RKO (cell line): ENCODE measurements at regions not wholly inside any gene's neighbourhood (a gene's known extent, or its start where the extent isn't known, plus 50 kb on each side); places are given as distances from the start of the nearest gene placed in this dataset.

Source experiments
- DNase-seq: peaks from one replicate; pipeline ENCODE4 v3.0.0-alpha.2; 2016; ENCODE audit warnings: low spot score

DNA sequence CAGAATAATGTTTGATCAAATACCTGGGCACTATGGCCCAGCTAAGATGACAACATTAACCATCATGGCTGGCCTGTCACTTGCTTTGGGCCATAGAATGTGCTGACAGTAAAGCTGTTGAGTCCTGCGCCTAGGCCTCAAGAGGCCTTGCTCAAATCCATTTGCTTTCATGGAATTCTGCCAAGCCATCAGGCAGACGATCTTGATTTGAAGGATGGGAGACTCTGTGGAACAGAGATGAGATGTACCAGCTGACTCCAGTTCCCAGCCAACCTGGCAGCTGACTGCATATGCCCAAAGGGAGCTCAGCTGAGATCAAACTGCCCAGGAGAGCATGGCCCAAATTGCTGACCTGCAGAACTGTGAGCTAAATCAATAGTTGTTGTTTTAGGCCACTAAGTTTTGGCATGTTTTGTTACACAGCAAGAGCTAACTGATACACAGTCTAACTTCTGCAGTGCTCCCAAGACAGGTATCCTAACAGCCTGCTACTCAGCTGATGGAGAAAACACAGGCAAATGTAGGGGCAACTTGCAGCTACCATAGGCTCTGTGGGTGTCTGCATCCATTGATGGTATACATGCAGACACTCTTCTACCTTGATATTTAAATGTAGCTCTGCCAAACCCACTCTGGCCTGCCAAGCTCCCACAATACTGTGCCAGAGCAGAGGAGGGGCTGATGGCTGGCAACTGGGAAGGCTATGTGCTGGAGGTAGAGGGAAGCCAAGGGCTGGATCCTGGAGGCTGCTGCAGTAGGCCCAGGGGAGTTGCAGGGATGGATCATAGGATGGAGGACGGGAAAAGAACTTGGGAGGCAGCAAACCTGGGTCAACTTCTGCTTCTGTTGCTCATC is 55.2 kb upstream of the RNF24 start:
- no peak for DNase-seq

DNA sequence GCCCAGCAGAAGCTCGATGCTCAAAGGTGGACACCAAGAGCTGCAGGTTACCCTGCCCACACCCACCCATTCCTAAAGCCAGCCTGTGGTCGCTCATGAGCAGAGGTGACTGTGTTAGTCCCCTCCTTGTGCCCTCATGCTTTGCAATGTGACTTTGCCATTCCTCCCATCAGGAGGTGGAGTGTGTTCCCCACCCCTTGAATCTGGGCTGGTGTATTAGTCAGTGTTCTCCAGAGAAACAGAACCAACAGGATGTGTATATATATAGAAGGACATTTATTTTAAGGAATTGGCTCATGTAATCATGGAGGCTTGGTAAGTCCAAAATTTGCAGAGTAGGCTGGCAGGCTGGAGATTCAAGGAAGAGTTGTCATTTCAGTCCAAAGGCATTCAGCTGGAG is 54.4 kb upstream of the RNF24 start:
- no peak for DNase-seq

DNA sequence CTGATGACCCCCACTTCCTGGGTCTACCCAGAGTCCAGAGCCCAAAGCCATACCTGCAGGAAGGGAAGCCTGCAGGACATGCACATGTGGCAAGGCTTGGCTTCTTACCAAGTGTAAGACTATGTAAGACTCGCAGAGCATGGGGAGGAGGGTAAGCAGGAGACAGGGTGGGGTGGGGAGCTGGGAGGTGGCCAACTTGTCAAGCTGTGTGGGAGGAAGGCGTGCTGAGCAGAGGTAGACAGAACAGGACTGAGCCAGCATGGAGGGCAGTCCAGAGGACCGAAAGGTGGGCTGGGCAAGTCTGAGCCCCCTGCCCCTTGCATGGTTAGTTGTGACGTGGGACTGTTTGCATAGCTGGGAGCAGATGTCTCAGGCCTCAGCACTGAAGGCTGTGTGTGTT is 53.4 kb upstream of the RNF24 start:
- no peak for DNase-seq

DNA sequence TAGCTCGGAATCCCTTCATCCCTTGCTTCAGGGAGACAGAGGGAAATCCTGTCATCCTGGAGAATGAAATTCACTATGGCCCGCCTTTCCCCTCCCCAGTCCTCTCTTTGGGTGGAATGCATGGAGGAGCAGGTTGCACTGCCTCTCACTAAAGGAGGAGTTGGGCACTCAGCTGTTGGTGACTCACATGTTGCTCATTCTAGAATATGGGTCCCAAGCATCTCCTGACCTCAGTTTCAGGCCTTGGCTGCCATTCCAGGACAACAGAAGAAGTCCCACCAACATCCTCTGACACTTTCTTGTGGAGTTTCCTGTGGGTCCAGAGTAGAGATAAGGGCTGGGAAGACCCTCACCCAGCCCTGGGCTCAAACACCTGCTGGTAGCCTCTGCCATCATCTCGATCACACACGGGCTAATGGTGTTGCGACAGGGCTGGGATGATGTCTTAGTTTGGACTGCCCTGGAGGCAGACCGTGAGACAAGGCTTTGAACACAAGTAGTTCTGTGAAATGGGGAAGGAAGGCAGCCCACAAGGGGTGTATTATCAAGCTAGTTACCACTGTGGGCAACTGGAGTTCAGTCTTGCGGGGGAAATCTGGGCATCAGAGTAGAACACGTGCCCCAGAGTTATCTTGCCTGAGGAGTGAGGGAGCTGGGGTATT is 52.4 kb upstream of the RNF24 start:
- DNase-seq, result peak; percentile 51

DNA sequence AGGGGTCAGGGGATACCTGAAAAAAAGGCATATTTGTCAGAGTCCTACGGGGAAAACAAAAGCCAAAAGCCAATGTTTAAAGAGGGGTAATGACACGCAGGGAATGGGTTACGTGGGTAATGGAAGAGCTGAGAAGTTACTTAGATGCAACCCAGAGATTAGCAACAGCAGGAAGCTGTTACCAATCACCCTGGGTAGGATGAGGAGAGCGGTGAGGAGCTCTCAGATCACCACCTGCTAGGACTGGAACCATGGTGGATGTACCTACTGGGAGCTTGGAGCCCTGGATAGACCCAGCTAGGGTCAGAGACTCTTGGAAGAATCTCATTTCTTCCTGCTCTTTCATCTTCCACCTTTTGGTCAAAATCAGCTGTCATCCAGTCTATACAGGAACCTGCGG is 51.2 kb upstream of the RNF24 start:
- DNase-seq, result no peak

DNA sequence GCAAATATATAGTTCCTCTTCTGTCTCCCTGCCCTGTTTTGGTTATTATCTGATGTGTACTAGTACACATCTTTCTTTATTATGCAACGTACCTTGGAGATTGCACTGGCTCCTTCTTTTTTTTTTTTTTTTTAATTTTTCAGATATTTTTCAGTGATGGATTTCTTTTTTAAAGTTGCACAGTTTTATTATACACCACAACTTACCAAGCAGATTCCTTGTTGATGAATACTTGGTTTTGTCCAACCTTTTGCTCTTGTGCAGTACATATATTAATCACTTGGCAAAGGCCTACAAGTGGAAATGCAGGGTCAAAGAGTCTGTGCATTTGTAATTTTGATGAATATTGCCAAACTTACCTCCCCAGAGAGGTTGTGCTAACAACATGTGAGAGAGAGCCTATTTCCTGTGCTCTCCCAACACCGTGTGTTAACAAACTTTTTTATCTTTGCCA is 50.1 kb upstream of the RNF24 start:
- DNase-seq, result no peak
